HG03064 (cell line): ENCODE measurements at regions not wholly inside any gene's neighbourhood (a gene's known extent, or its start where the extent isn't known, plus 50 kb on each side); places are given as distances from the start of the nearest gene placed in this dataset.

Experiments used
- ATAC-seq: cut with Tn5 transposase; IDR thresholded peaks from one replicate; pipeline ENCODE4 v1.9.1; 2021; ENCODE audit warnings: low read depth; ENCODE audit not compliant: unreplicated experiment

- ATAC-seq, result no peak
Measured at GRCh38 chr5:143479394-143479793, 75.9 kb upstream of the NR3C1 start.

DNA sequence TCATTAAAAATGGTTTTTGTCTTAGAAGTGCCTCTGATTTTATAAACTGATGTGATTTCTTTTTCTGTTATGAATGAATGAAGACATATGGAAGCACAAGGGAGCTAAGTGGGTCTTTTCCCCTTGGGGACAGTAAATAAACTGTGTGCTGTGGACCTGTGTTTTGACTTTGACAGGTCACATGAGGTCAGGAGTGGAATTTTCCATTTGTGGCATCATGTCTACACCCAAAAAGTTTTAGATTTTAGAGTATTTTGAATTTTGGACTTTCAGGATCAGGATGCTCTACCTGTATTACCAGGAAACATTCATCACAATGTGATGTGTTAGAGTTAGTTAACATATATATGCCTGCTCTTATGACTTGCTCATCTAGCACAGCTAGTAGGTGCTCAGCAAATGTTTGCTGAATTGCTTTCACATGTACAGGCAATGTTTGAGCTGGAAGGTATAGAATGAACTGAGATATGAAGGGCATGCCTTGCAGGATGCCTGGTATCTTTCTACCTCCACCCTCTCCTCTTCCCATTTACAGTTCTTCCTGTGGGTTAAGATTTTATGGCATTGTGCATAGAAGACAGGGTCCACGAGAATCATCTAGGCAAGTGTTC, 73.2 kb upstream of the NR3C1 start:
- no peak for ATAC-seq

DNA sequence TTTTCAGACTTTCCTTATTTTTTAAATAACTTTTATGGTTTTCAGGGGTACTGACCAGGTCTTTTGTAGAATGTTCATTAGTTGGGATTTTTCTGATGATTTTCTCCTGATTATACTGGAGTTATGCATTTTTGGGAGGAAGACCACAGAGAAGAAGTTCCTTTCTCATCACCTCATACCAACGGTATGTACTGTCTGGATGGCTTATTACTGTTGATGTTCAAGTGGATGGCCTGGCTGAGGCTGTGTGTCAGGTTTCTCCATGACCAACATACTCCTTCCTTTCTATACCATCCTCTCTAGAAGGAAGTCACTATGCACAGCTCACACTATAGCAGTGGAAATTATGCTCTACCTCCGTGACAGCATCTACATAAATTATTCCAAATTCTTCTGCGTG, 71.1 kb upstream of the NR3C1 start:
- no peak for ATAC-seq

- ATAC-seq, result no peak
Measured at GRCh38 chr5:143473481-143473880, 70.0 kb upstream of the NR3C1 start.

DNA sequence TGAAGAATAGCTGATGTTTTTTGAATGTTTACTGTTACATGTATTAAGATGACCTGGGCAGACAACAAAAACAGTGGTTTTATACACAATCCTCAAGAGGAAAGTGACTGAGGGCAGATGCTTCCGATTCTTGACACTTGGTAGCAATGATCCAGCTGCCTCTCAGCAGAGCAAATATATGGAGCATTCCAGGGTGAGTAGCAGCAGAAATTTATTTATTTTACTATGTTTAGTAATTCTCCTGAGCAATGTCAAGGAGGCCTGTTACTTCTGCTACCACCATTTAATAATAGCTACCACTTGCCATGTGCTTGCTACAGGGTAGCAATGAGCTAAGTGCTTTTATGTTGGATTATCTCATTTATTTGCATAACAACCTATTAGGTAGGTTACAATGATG, 69.1 kb upstream of the NR3C1 start:
- no peak for ATAC-seq

GRCh38 chr5:143471666-143472464, 68.4 kb upstream of the NR3C1 start:
- ATAC-seq, result no peak

DNA sequence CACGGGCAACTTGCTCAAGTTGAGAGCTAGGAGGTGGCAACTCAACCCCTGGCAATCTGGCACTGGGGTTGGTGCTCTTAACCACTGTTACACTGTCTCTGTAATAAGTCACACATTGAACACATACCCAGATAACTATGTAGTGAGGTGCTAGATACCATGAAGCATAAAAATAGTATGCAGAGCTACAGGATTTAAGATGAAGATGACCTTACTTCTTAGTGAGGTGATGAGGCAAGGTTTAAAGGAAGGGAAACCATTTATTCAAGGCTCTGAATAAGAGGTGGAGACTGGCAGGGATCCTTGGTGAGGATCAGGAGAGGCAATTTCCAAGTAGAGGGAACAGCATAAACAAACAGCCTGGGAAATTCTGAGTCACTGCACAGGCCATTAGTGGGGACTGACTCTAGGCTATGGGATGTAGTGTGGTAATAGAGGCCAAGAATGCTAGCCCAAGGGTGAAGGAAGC, 67.6 kb upstream of the NR3C1 start:
- no peak for ATAC-seq

- no peak for ATAC-seq
Measured at GRCh38 chr5:143470120-143470519, 66.6 kb upstream of the NR3C1 start.

- ATAC-seq, result no peak
Measured at GRCh38 chr5:143469125-143469524, 65.6 kb upstream of the NR3C1 start.

DNA sequence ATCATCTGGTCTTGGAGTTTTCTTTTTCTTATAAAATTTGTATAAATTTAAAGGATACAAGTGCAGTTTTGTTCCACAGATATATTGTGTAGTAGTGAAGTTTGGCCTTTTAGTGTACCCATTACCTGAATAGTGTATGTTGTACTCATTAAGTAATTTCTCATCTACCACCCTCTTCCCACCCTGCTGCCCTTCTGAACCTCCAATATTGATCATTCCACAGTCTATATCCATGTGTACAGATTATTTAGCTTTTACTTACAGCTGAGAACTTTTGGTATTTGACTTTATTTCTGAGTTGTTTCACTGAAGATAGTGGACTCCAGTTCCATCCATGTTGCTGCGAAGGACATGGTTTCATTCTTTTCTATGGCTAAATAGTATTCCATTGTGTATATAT, 63.1 kb upstream of the NR3C1 start:
- no peak for ATAC-seq

DNA sequence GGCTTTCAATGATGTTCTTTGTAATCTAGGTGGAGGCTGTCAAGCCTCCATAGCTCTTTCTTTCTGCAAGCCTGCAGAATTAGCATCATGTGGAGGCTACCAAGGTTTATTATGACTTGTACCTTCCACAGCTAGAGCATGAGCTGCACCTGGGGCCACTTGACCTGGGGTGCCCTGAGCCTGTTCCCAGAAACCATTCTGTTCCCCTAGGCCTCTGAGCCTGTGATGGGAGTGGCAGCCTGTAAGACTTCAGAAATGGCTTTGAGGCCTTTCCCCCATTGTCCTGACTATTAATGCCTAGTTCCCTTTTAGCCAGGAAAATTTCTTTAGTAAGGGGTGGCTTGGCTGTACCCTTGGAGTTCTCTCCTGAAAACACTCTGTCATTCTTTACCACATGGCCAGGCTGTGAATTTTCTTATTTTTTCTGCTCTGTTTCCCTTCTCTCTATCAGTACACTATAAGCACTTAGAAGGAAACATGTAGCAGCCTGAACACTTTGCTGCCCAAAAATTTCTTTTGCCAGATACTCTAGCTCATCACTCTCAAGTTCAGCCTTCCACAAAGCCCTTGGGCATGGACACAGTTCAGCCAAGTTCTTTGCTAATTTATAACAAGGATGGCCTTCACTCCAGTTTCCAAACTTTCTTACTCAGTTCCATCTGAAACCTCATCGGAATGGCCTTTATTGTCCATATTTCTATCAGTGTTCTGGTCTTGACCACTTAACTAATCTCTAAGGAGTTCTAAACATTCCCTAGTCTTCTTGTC, 61.4 kb upstream of the NR3C1 start:
- no peak for ATAC-seq

GRCh38 chr5:143462431-143462830, 58.9 kb upstream of the NR3C1 start:
- ATAC-seq, result no peak

GRCh38 chr5:143459433-143459832, 55.9 kb upstream of the NR3C1 start:
- no peak for ATAC-seq

DNA sequence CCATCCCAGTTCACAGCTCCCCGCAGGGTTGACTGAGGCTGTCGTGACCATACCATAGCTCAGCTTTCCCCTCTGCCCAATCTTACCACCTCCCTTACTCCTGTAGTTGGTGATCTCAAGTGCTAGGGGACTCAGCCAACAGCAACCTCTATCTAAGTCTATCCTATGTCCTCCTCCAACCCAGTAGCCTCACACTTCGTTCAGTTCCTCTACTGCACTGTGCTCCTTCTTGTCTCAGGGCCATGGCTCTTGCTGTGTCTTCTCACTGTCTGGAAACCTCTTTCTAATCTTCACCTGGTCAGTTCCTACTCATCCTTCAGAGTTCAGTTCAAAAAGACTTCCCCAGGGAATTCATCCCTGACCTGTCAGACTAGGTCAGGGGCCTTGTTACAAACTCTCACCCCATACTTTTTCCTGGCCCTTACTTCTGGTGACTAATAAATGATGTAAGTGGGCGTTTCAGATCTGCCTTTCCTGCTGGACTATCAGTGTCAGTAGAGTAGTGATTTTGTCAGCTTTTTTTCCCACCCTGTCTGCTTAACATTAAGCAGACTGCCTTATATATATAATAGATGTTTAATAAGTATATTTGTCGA, 53.6 kb upstream of the NR3C1 start:
- ATAC-seq, result no peak

DNA sequence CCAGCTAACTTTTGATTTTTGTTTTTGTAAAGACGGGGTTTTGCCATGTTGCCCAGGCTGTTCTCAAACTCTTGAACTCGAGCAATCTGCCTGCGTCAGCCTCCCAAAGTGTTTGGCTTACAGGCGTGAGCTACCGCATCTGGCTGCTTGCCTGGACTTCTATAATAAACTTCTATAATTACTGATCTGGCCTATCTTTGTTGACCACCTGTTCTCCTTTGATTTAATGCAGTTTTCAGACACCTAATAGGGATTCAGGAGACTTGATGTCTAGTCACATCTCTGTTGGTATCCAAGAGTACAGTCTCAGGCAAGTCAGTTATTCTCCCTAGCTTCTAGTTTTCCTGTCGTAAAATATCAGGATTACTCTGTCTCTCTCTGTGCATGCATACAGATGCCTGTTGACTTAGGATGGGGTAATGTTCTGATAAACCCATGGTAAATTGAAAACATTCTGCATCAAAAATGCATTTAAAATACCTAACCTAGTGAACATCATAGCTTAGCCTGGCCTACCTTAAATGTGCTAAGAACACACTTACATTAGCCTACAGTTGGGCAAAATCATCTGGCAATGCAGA, 51.5 kb upstream of the NR3C1 start:
- no peak for ATAC-seq

- ATAC-seq, result no peak
Measured at GRCh38 chr5:143453720-143454119, 50.2 kb upstream of the NR3C1 start.
